Left ventricle myocardium inferior (tissue), 1 donor: ENCODE measurements at regions not wholly inside any gene's neighbourhood (a gene's known extent, or its start where the extent isn't known, plus 50 kb on each side); places are given as distances from the start of the nearest gene placed in this dataset.

Experiments used
- DNase-seq: peaks from one replicate; pipeline ENCODE4 v3.0.0-alpha.2; 2020
- H3K27ac ChIP-seq: fragments of 200-600 bp; replicated peaks from 2 replicates; pipeline ENCODE4 v1.8.0; 2021
- H3K27me3 ChIP-seq: fragments of 200-600 bp; 2 replicates; pipeline ENCODE4 v1.8.0; 2021; ENCODE audit warnings: low read depth
- H3K36me3 ChIP-seq: fragments of 200-600 bp; 2 replicates; pipeline ENCODE4 v1.8.0; 2021
- H3K4me1 ChIP-seq: fragments of 200-600 bp; 2 replicates; pipeline ENCODE4 v1.8.0; 2021
- H3K4me3 ChIP-seq: fragments of 200-600 bp; 2 replicates; pipeline ENCODE4 v1.8.0; 2021; ENCODE audit warnings: mild to moderate bottlenecking, moderate library complexity
- H3K9me3 ChIP-seq: fragments of 200-600 bp; replicated peaks from 2 replicates; pipeline ENCODE4 v1.8.0; 2021
- intact Hi-C: fragments of 100-400 bp; cut with micrococcal nuclease; formaldehyde crosslinking; loops from one replicate; pipeline ENCODE4 v1.11.0; 2022
- TF ChIP-seq, protein P1 (sequence below): fragments of 200-600 bp; IDR thresholded peaks from 2 replicates; pipeline ENCODE4 v1.8.0; 2021; ENCODE audit warnings: antibody characterized with exemption, mild to moderate bottlenecking, borderline replicate concordance
- donor health status: DM: no; HTN: yes; CAD: no; lungs with severe emphysema.

DNA sequence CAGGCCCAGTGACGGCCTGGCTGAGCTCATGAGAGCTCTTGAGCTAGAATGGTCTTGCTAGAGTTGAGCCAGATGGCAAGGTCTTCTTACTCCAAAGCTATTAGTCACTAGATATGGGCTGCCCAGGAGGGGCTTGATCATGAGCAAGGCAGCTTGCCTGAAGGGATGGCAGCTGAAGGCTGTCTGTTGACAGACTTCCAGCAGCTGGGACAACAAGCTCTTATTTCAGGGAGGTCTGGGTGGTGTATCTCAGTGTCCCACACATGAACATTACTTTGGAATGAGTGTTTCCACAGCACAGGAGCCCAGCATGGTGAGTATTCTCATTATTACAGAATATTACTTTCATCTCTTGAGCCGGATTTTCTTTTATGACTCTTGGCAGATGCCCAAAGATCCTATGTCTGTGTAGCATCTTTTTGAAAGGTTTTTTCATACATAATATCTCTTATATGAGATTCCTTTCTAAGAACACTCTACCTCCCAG lies 414.1 kb downstream of the ARHGEF28 start:
- H3K4me3 ChIP-seq = no peak overlapping the region
- no peaks in the 10 kb centered on the region for H3K36me3 ChIP-seq
- no peaks in the 10 kb centered on the region for H3K27me3 ChIP-seq
- TF ChIP-seq, protein P1, sequence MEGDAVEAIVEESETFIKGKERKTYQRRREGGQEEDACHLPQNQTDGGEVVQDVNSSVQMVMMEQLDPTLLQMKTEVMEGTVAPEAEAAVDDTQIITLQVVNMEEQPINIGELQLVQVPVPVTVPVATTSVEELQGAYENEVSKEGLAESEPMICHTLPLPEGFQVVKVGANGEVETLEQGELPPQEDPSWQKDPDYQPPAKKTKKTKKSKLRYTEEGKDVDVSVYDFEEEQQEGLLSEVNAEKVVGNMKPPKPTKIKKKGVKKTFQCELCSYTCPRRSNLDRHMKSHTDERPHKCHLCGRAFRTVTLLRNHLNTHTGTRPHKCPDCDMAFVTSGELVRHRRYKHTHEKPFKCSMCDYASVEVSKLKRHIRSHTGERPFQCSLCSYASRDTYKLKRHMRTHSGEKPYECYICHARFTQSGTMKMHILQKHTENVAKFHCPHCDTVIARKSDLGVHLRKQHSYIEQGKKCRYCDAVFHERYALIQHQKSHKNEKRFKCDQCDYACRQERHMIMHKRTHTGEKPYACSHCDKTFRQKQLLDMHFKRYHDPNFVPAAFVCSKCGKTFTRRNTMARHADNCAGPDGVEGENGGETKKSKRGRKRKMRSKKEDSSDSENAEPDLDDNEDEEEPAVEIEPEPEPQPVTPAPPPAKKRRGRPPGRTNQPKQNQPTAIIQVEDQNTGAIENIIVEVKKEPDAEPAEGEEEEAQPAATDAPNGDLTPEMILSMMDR = no peak
- peaks cover 8% of the 10 kb centered on the region for H3K4me1 ChIP-seq
- intact Hi-C loops = no loop called here
- no peaks in the 10 kb centered on the region for H3K9me3 ChIP-seq
- no peak overlapping the region for H3K27ac ChIP-seq
- no peak for DNase-seq

DNA sequence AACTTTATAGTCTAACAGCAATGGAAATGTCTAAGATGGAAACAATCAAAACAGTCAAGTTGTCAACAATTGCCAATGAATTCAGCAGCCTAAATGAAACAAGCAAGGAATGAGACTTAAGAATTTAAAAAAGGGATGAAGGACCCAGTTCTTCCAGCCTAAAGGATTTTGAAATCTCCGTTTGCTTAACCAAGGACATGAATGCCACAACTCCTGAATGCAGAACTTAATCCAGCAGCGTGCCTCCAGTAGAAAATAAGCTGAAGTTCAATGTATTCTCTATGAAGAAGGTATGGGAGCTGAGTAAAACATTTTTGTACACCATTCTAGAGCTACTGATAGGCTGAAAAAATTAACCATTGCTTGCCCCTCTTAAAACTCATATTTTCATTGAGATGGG lies 411.3 kb downstream of the ARHGEF28 start:
- Histone ChIP-seq H3K36me3 (no peaks in the 10 kb centered on the region), H3K4me1 (peaks cover 8% of the 10 kb centered on the region), H3K9me3 (no peaks in the 10 kb centered on the region), H3K27me3 (peaks cover 4% of the 10 kb centered on the region), H3K4me3 (no peak overlapping the region), H3K27ac (no peak overlapping the region)
- intact Hi-C loops = loop anchor here (5.0 kb wide), 1 partner anchor 605 kb away; the partner anchor contains the start of gene ENC1
- TF ChIP-seq, protein P1 = no peak
- no peak for DNase-seq

DNA sequence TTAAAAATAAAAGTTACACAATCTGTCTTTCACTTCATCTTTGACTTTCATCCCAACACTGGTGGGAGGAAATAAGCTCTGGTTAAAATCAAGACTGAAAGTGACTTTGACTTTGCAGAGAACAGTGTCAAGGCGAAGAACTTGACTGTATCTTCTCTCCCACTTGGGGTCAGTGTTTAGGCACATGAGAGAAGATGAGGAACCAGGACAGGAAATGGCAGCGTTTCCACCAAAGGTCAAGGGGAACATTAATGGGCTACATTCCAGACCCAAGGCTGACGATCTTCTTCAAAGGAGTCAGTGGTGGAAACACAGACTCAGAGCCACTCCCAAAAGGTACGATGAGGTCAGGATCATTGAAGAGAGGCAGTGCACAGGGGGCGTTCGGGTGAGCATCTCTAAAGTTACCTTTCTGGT lies 409.5 kb downstream of the ARHGEF28 start:
- no peak overlapping the region for H3K27ac ChIP-seq
- peaks cover 8% of the 10 kb centered on the region for H3K4me1 ChIP-seq
- DNase-seq = no peak
- TF ChIP-seq, protein P1 = peak; percentile 62
- intact Hi-C loops = loop anchor here (5.0 kb wide), 1 partner anchor 607 kb away; the partner anchor contains the start of gene ENC1
- no peaks in the 10 kb centered on the region for H3K9me3 ChIP-seq
- no peaks in the 10 kb centered on the region for H3K36me3 ChIP-seq
- no peak overlapping the region for H3K4me3 ChIP-seq
- peaks cover 14% of the 10 kb centered on the region for H3K27me3 ChIP-seq

DNA sequence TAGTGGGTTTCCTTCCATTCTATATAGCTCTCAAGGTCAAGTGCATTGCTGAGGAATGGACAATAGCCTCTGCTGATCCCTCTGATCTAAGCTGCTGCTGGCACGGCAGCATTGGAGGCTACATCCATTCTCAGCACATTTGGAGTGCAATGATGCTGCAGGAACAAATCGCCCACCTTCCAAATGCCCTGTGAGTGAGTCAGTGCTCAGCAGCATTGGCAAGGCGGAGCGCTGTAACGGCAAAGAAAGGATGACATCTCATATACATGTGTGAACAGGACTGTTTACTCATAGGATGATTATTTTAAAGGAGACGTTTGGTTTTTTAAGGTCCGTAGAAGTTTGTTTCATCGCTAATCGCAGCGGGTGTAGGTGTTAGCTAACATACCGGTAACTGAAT lies 408.7 kb downstream of the ARHGEF28 start:
- H3K27me3 ChIP-seq = peaks cover 14% of the 10 kb centered on the region
- peaks cover 8% of the 10 kb centered on the region for H3K4me1 ChIP-seq
- TF ChIP-seq, protein P1 = no peak
- no peak overlapping the region for H3K4me3 ChIP-seq
- no peaks in the 10 kb centered on the region for H3K36me3 ChIP-seq
- intact Hi-C loops = loop anchor here (5.0 kb wide), 1 partner anchor 608 kb away; the partner anchor contains the start of gene ENC1
- H3K27ac ChIP-seq = no peak overlapping the region
- no peak for DNase-seq
- H3K9me3 ChIP-seq = no peaks in the 10 kb centered on the region

DNA sequence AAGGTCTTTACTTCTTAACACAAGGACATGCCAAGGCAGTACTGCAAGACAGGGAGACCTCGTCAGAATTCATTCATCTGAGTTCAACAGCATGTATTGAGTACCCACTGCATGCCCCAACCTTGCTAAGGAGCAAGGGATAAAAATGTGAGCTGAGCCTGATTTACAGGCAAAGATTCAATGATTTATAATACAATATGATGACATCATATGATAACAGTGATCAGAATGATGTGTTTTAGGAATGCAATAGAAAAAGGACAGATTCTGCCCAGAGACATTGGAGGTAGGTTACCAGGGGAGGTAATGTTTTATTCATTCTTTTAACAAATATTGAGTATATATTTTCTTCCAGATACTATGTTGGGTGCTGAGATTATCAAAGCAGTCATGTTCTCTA lies 406.6 kb downstream of the ARHGEF28 start:
- peaks cover 14% of the 10 kb centered on the region for H3K27me3 ChIP-seq
- no peak overlapping the region for H3K4me3 ChIP-seq
- intact Hi-C loops = no loop called here
- H3K36me3 ChIP-seq = no peaks in the 10 kb centered on the region
- no peak for DNase-seq
- H3K27ac ChIP-seq = no peak overlapping the region
- TF ChIP-seq, protein P1 = no peak
- peaks cover 8% of the 10 kb centered on the region for H3K4me1 ChIP-seq
- no peaks in the 10 kb centered on the region for H3K9me3 ChIP-seq
